ENCODE measurements at regions not wholly inside any gene's neighbourhood (a gene's known extent, or its start where the extent isn't known, plus 50 kb on each side); places are given as distances from the start of the nearest gene placed in this dataset.
"Not testable (repeated sequence)": the region's sequence is repeated elsewhere in the genome, so short reads cannot be mapped to it uniquely, and the experiment has no call there.

GRCh38 chr22:49004484-49005399, 822.9 kb downstream of the BRD1 start:
- Histone ChIP-seq H3K4me1 (replicated peaks in 1 of 2) (no peaks in the 10 kb centered on the region), H3K27ac (no peak overlapping the region), H3K4me3 (no peak overlapping the region)
- no peak for ATAC-seq (replicated peaks in 6 of 8)
- 33 to 100% (median 60%) methylated on average over 1 to 10 of the region's 29 CpGs; no CpG with 5 or more reads in 3 of the 10 experiments for WGBS, 10 experiments
- in situ Hi-C loops (cut with MboI; ENCODE audit: low pct_unique_long_range_greater_than_20kb in 2 of 9, low sequenced_read_pairs in 9 of 9, unreplicated experiment in 9 of 9): no loop called here

GRCh38 chr22:48997605-48998004, 830.1 kb downstream of the BRD1 start:
- H3K27ac ChIP-seq; H3K4me3 ChIP-seq; in situ Hi-C loops (cut with MboI; ENCODE audit: low pct_unique_long_range_greater_than_20kb in 2 of 9, low sequenced_read_pairs in 9 of 9, unreplicated experiment in 9 of 9); H3K4me1 ChIP-seq (replicated peaks in 1 of 2); ATAC-seq (replicated peaks in 6 of 8): not testable (repeated sequence)
- 0 to 98% (median 50%) methylated on average over 1 to 12 of the region's 14 CpGs; no CpG with 5 or more reads in 3 of the 10 experiments for WGBS, 10 experiments

DNA sequence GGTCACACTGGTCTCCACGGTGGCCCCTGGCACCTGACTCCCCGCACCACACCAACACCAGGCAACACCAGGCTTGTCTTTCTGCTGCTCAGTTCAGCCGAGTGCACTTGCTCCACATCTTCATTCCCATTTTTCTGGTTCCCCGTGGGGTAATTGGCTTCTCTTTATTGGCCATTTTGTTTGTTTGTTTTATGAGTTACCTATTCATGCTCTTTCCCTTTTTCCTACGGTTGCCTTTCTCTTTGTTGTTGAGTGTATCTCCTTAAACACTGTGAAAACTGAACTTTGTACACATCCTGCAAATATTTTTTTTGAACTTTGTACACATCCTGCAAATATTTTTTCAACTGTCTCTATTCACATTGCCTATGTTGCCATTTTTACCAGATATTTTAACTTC, 834.0 kb downstream of the BRD1 start:
- 7 to 78% (median 30%) methylated on average over 2 to 5 of the region's 5 CpGs; no CpG with 5 or more reads in 3 of the 10 experiments for WGBS, 10 experiments
- no peaks in the 10 kb centered on the region for H3K4me1 ChIP-seq (replicated peaks in 1 of 2)
- H3K27ac ChIP-seq: no peak overlapping the region
- in situ Hi-C loops (cut with MboI; ENCODE audit: low pct_unique_long_range_greater_than_20kb in 2 of 9, low sequenced_read_pairs in 9 of 9, unreplicated experiment in 9 of 9): no loop called here
- ATAC-seq (replicated peaks in 6 of 8): no peak
- no peak overlapping the region for H3K4me3 ChIP-seq

- WGBS, 10 experiments: 36 to 83% (median 57%) methylated on average over 3 to 14 of the region's 14 CpGs
- Histone ChIP-seq H3K4me3 (no peak overlapping the region), H3K4me1 (replicated peaks in 1 of 2) (no peaks in the 10 kb centered on the region), H3K27ac (no peak overlapping the region)
- in situ Hi-C loops (cut with MboI; ENCODE audit: low pct_unique_long_range_greater_than_20kb in 2 of 9, low sequenced_read_pairs in 9 of 9, unreplicated experiment in 9 of 9): no loop called here
- ATAC-seq (replicated peaks in 6 of 8): no peak
Observed at GRCh38 chr22:48984639-48985038, 843.0 kb downstream of the BRD1 start.

- in situ Hi-C loops (cut with MboI; ENCODE audit: low pct_unique_long_range_greater_than_20kb in 2 of 9, low sequenced_read_pairs in 9 of 9, unreplicated experiment in 9 of 9): no loop called here
- peak in 1 of 8 experiments; percentile 57 for ATAC-seq (replicated peaks in 6 of 8)
- Histone ChIP-seq H3K4me1 (replicated peaks in 1 of 2) (no peaks in the 10 kb centered on the region), H3K4me3 (no peak overlapping the region), H3K27ac (no peak overlapping the region)
- 14 to 96% (median 60%) methylated on average over 2 to 8 of the region's 10 CpGs; no CpG with 5 or more reads in 1 of the 10 experiments for WGBS, 10 experiments
Observed at GRCh38 chr22:48982321-48982905, 845.3 kb downstream of the BRD1 start.

DNA sequence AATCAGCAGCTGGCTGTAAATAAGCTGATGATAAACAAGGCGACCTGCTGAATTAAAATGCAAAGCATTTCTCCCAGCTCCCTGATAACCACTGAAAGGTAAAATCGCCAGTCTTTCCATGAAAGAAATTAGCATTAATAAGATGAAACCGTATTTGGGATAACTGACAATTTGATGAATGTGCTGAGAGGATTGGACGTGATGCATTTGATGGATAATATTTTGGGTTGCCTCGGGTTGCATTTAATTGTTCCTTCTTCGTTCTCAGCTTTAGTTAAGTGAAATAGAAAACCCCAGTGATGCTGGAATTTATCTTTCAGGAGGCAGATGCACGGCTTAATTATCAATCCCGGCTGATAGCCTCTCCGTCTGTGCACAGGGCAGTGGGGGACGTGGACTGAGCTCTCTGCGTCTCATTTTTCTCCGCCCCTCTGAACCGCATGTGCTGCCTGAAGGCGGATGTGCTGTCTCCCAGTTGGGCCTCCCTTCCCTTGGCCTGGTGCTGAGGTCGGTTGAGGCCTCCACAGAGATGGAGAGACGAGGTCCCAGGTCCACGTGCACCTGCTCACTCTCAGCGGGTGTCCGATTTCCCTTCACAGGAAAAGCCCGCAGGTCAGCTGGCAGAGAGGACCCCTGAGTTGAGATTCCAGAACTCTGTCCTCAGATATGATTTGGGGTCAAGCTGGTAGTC, 846.2 kb downstream of the BRD1 start:
- Histone ChIP-seq H3K27ac (no peak overlapping the region), H3K4me3 (no peak overlapping the region), H3K4me1 (replicated peaks in 1 of 2) (no peaks in the 10 kb centered on the region)
- 4 to 59% (median 40%) methylated on average over 1 to 16 of the region's 20 CpGs; no CpG with 5 or more reads in 1 of the 10 experiments for WGBS, 10 experiments
- peak in 1 of 8 experiments; percentile 75 for ATAC-seq (replicated peaks in 6 of 8)
- in situ Hi-C loops (cut with MboI; ENCODE audit: low pct_unique_long_range_greater_than_20kb in 2 of 9, low sequenced_read_pairs in 9 of 9, unreplicated experiment in 9 of 9): no loop called here

DNA sequence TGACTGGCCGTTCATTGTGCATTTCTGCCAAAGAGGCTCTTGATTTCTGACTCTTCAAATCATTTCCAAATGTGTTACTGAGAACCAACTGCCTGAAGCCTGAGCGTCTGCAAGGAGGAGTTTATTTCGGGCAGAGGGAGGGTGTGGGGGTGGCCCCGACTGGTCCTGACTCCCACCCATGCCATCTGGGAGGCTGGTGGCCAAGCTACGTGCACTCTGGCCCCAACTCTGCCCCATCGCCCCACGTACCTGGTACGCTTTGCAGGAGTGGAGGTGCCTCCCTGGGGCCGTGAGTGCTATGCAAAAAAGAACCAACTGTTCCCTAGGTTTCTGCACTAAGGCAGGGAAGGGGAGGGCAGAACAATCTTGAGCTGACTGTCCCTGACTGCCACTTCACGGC, 846.8 kb downstream of the BRD1 start:
- no peaks in the 10 kb centered on the region for H3K4me1 ChIP-seq (replicated peaks in 1 of 2)
- in situ Hi-C loops (cut with MboI; ENCODE audit: low pct_unique_long_range_greater_than_20kb in 2 of 9, low sequenced_read_pairs in 9 of 9, unreplicated experiment in 9 of 9): no loop called here
- H3K4me3 ChIP-seq: no peak overlapping the region
- no peak overlapping the region for H3K27ac ChIP-seq
- 0 to 92% (median 31%) methylated on average over 1 to 9 of the region's 10 CpGs; no CpG with 5 or more reads in 2 of the 10 experiments for WGBS, 10 experiments
- ATAC-seq (replicated peaks in 6 of 8): peak in 1 of 8 experiments; percentile 21

- H3K4me3 ChIP-seq: no peak overlapping the region
- peak in 1 of 8 experiments; percentile 21 for ATAC-seq (replicated peaks in 6 of 8)
- WGBS, 10 experiments: 0 to 95% (median 62%) methylated on average over 1 to 9 of the region's 14 CpGs; no CpG with 5 or more reads in 2 of the 10 experiments
- no peak overlapping the region for H3K27ac ChIP-seq
- no peaks in the 10 kb centered on the region for H3K4me1 ChIP-seq (replicated peaks in 1 of 2)
- in situ Hi-C loops (cut with MboI; ENCODE audit: low pct_unique_long_range_greater_than_20kb in 2 of 9, low sequenced_read_pairs in 9 of 9, unreplicated experiment in 9 of 9): no loop called here
Observed at GRCh38 chr22:48980409-48980808, 847.3 kb downstream of the BRD1 start.

DNA sequence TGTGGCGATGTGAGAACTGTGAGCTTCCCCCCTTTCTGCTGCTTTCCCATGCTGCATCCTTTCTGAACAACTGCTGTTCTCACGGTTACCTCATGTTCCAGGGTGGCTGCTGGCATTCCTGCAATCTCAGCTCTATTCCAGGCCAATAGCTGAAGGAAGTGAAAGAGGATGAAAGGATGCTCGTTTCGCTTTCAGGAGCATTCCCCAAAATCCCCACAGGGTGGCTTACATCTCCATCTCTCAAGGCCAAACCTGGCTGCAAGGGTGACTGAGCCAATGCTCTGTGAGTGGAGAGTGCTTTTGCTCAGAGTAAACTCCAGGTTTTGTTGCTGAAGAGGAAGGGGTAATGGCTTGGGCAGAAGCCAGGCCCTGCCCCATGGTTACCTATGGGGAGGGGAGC, 848.2 kb downstream of the BRD1 start:
- ATAC-seq (replicated peaks in 6 of 8): peak in 1 of 8 experiments; percentile 68
- Histone ChIP-seq H3K4me1 (replicated peaks in 1 of 2) (no peaks in the 10 kb centered on the region), H3K27ac (no peak overlapping the region), H3K4me3 (no peak overlapping the region)
- WGBS, 10 experiments: 0 to 51% (median 13%) methylated on average over 1 to 4 of the region's 4 CpGs; no CpG with 5 or more reads in 4 of the 10 experiments
- in situ Hi-C loops (cut with MboI; ENCODE audit: low pct_unique_long_range_greater_than_20kb in 2 of 9, low sequenced_read_pairs in 9 of 9, unreplicated experiment in 9 of 9): no loop called here

GRCh38 chr22:48976556-48977535, 850.8 kb downstream of the BRD1 start:
- ATAC-seq (replicated peaks in 6 of 8): no peak
- in situ Hi-C loops (cut with MboI; ENCODE audit: low pct_unique_long_range_greater_than_20kb in 2 of 9, low sequenced_read_pairs in 9 of 9, unreplicated experiment in 9 of 9): no loop called here
- Histone ChIP-seq H3K4me3 (no peak overlapping the region), H3K27ac (no peak overlapping the region), H3K4me1 (replicated peaks in 1 of 2) (no peaks in the 10 kb centered on the region)
- WGBS, 10 experiments: 0 to 100% (median 66%) methylated on average over 1 to 6 of the region's 20 CpGs; no CpG with 5 or more reads in 4 of the 10 experiments

DNA sequence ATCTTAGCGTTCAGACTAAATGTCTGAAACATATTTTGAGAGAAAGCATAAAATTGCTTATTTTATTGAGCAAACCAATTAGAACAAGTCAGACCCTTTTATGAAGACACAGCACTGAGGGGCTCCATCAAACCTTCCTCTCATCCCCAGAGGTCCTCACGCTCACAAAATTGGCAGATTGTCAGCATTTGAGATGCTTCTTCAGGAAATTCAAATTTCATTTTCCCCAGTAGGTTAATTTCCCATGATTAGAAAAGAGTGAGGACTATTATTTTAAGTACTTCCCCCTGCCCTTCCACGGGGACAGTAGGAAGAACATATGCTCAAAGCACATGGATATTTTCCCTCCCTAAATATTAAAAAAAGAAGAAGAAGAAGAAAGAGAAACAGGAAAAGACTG, 851.8 kb downstream of the BRD1 start:
- in situ Hi-C loops (cut with MboI; ENCODE audit: low pct_unique_long_range_greater_than_20kb in 2 of 9, low sequenced_read_pairs in 9 of 9, unreplicated experiment in 9 of 9): no loop called here
- 0 to 100% (median 29%) methylated on average over 1 to 3 of the region's 3 CpGs; no CpG with 5 or more reads in 1 of the 10 experiments for WGBS, 10 experiments

GRCh38 chr22:48975316-48975741, 852.3 kb downstream of the BRD1 start:
- ATAC-seq (replicated peaks in 6 of 8): peak in 2 of 8 experiments; percentile 49 to 66
- WGBS, 10 experiments: 66 to 94% (median 80%) methylated on average over 1 to 6 of the region's 13 CpGs; no CpG with 5 or more reads in 7 of the 10 experiments
- in situ Hi-C loops (cut with MboI; ENCODE audit: low pct_unique_long_range_greater_than_20kb in 2 of 9, low sequenced_read_pairs in 9 of 9, unreplicated experiment in 9 of 9): no loop called here

More for the DNA sequence above, 851.8 kb downstream of the BRD1 start:
- Histone ChIP-seq H3K27ac (no peak overlapping the region), H3K4me3 (no peak overlapping the region), H3K4me1 (replicated peaks in 1 of 2) (no peaks in the 10 kb centered on the region)
- ATAC-seq (replicated peaks in 6 of 8): no peak

More at GRCh38 chr22:48975316-48975741, 852.3 kb downstream of the BRD1 start:
- no peaks in the 10 kb centered on the region for H3K4me1 ChIP-seq (replicated peaks in 1 of 2)
- no peak overlapping the region for H3K4me3 ChIP-seq
- H3K27ac ChIP-seq: no peak overlapping the region
